ENCODE measurements at regions not wholly inside any gene's neighbourhood (a gene's known extent, or its start where the extent isn't known, plus 50 kb on each side); places are given as distances from the start of the nearest gene placed in this dataset.

DNA sequence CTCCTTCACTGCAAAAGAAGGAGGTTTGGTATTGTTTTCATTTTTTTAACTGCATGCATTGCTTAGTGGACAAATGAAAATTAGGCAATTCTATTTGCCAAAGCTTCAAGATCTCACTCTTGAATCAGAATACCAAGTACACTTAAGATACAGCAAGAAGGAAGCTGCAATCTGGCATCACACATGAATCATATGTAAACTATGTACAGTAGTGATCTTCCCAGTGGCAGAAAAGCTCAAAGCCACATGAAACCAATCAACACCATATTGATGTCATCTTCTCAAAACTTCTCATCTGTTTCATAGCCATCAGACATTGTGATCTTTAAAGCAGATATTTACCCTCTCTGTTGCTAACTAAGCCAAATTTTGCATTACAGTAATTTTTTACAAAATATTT, 550.1 kb downstream of the LTN1 start:
- Histone ChIP-seq H3K4me1 (peaks cover 3% of the 10 kb centered on the region in 2 donors), H3K36me3 (no peaks in the 10 kb centered on the region), H3K9me3 (no peaks in the 10 kb centered on the region), H3K27me3 (no peaks in the 10 kb centered on the region), H3K4me3 (no peak overlapping the region), H3K27ac (no peak overlapping the region)
- intact Hi-C loops (cut with DNase I; ENCODE audit: low total_unique reads), result no loop called here
- TF ChIP-seq CTCF (IDR thresholded peaks at IDR 0.05), result no peak
- TF ChIP-seq POLR2A (IDR thresholded peaks at IDR 0.05), result no peak
- DNase-seq, result no peak

- Histone ChIP-seq H3K9me3 (no peaks in the 10 kb centered on the region), H3K36me3 (no peaks in the 10 kb centered on the region), H3K4me1 (peaks cover 3% of the 10 kb centered on the region in 2 donors), H3K4me3 (no peak overlapping the region), H3K27ac (no peak overlapping the region), H3K27me3 (no peaks in the 10 kb centered on the region)
- intact Hi-C loops (cut with DNase I; ENCODE audit: low total_unique reads), result no loop called here
- TF ChIP-seq CTCF (IDR thresholded peaks at IDR 0.05) (no peak), POLR2A (IDR thresholded peaks at IDR 0.05) (no peak)
- DNase-seq, result no peak
Measured at GRCh38 chr21:28442085-28442484, 550.6 kb downstream of the LTN1 start.

DNA sequence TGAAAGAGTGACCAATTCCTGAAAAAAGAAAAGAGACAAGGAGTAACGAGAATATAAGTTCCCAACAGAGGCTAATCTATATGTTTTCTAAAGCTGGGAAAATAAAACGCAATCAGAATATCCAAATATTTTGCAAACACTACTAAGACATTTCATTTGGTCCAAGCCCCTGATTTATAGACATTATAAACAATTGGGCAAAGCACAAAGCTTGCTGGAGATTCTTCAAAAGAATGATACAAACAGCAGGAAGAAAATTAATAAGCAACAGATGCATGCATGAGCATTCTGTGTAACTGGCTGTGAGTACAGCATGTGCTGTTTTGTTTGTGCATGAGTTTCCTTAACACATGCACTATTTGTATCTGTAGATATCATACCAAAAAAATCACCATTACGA, 552.9 kb downstream of the LTN1 start:
- peak overlapping the region; percentile 67 to 85 for H3K27ac ChIP-seq
- TF ChIP-seq POLR2A (IDR thresholded peaks at IDR 0.05), result no peak
- no peak for TF ChIP-seq CTCF (IDR thresholded peaks at IDR 0.05)
- peaks cover 3% of the 10 kb centered on the region in 2 donors for H3K4me1 ChIP-seq
- intact Hi-C loops (cut with DNase I; ENCODE audit: low total_unique reads), result no loop called here
- H3K27me3 ChIP-seq, result no peaks in the 10 kb centered on the region
- peak in 1 of 2 donors; percentile 51 for DNase-seq
- no peak overlapping the region for H3K4me3 ChIP-seq
- H3K36me3 ChIP-seq, result no peaks in the 10 kb centered on the region
- no peaks in the 10 kb centered on the region for H3K9me3 ChIP-seq

DNA sequence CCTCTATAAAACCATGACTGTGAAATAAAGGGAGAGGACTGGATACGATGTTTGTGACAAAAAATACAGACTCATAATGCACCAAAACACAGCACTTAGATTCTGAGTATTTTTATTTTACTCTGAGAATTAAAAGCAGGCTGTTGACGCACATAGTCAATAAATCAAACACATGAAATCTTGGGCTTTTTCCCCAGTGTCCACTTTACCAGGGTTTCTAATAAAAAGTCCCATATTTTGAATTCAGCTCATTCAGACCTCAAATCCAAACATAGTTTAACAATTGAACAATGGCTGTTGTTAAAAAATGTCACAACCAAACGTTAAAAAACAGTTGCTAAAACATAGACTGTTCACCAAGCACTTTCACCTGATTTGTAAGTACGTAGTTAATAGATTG, 553.4 kb downstream of the LTN1 start:
- Histone ChIP-seq H3K36me3 (no peaks in the 10 kb centered on the region), H3K27me3 (no peaks in the 10 kb centered on the region), H3K4me3 (no peak overlapping the region), H3K9me3 (no peaks in the 10 kb centered on the region), H3K4me1 (peaks cover 0 to 3% of the 10 kb centered on the region in 2 donors), H3K27ac (peak overlapping the region; percentile 59 to 85)
- DNase-seq, result peak in 1 of 2 donors; percentile 28
- intact Hi-C loops (cut with DNase I; ENCODE audit: low total_unique reads), result no loop called here
- TF ChIP-seq POLR2A (IDR thresholded peaks at IDR 0.05), result no peak
- no peak for TF ChIP-seq CTCF (IDR thresholded peaks at IDR 0.05)

- no peak for DNase-seq
- peak overlapping the region; percentile 81 to 85 for H3K27ac ChIP-seq
- H3K4me3 ChIP-seq, result no peak overlapping the region
- no peaks in the 10 kb centered on the region for H3K36me3 ChIP-seq
- TF ChIP-seq POLR2A (IDR thresholded peaks at IDR 0.05) (no peak), CTCF (IDR thresholded peaks at IDR 0.05) (no peak)
- peaks cover 0 to 3% of the 10 kb centered on the region in 2 donors for H3K4me1 ChIP-seq
- H3K9me3 ChIP-seq, result no peaks in the 10 kb centered on the region
- intact Hi-C loops (cut with DNase I; ENCODE audit: low total_unique reads), result no loop called here
- H3K27me3 ChIP-seq, result no peaks in the 10 kb centered on the region
Measured at GRCh38 chr21:28437061-28437460, 555.6 kb downstream of the LTN1 start.

Data from uterus (tissue), 3 donors.